Prostate gland (tissue), 2 donors: ENCODE measurements at regions not wholly inside any gene's neighbourhood (a gene's known extent, or its start where the extent isn't known, plus 50 kb on each side); places are given as distances from the start of the nearest gene placed in this dataset.

ENCODE experiments used
- DNase-seq: peaks from one replicate; pipeline ENCODE4 v3.0.0-alpha.2; 2019; ENCODE audit warnings: low spot score
- H3K27ac ChIP-seq, 2 donors: fragments of 200-600 bp; sonication (generic); 2 replicates each; pipeline ENCODE4 v1.5.1; 2017 to 2019
- H3K27me3 ChIP-seq: fragments of 200-600 bp; sonication (generic); replicated peaks from 2 replicates; pipeline ENCODE4 v1.5.1; 2019; ENCODE audit not compliant: insufficient read depth
- H3K36me3 ChIP-seq, 2 donors: fragments of 200-600 bp; sonication (generic); 1 replicate in 1 of 2; 2 replicates in 1 of 2; pipeline versions ENCODE4 v1.5.1 to v1.8.1; 2017 to 2019
- H3K4me1 ChIP-seq: fragments of 200-600 bp; sonication (generic); replicated peaks from 2 replicates; pipeline ENCODE4 v1.5.1; 2019
- H3K4me3 ChIP-seq, 2 donors: fragments of 200-600 bp; sonication (generic); 2 replicates each; pipeline ENCODE4 v1.5.1; 2017 to 2019
- H3K9me3 ChIP-seq: fragments of 200-600 bp; sonication (generic); 2 replicates; pipeline ENCODE4 v1.5.1; 2017
- POLR2A ChIP-seq: fragments of 450-650 bp; IDR thresholded peaks from one replicate; pipeline ENCODE4 v1.6.1; 2016; ENCODE audit warnings: antibody characterized with exemption, mild to moderate bottlenecking
- POLR2AphosphoS5 ChIP-seq: sonication (generic); formaldehyde crosslinking; IDR thresholded peaks from one replicate; pipeline ENCODE4 v1.6.1; 2017; ENCODE audit warnings: antibody characterized with exemption
- WGBS: methylation state at CpG from one replicate; pipeline ENCODE4 v1.1.5; 2018; 5-methylcytosine and 5-hydroxymethylcytosine counted together
- intact Hi-C: fragments of 100-400 bp; cut with DNase I; formaldehyde crosslinking; loops from one replicate; pipeline ENCODE4 v1.14.2; 2022
- TF ChIP-seq, protein P1 (sequence below), 4 experiments: fragments of 200-600 bp in 2 of 4; fragments of 450-650 bp in 2 of 4; sonication (generic) in 2 of 4; IDR thresholded peaks; 1 replicate in 3 of 4; 2 replicates in 1 of 4; pipeline ENCODE4 v1.5.1; 2016 to 2019; ENCODE audit warnings: antibody characterized with exemption in 4 of 4, mild to moderate bottlenecking in 2 of 4, moderate library complexity in 2 of 4

DNA sequence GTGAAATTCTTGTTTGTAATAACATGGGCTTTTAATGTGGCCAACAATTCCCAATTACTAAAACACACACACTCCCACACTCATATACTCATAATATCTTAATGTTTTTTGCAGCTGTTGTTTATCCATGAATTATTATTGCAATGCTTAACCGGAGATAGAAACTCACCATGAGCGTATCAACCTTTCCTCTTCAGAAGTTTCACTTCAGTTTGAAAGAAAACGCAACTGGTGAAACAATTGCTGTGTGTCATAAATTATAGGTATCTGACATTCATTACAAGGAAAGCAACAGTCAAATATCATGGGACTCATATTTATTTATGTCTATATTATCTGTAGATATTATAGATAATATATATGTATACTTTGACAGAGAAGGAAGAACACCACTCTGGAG, 104.1 kb downstream of the HDGFL1 start:
- no peak for DNase-seq
- Histone ChIP-seq H3K27ac (no peak overlapping the region), H3K4me3 (no peak overlapping the region), H3K9me3 (no peaks in the 10 kb centered on the region), H3K4me1 (no peaks in the 10 kb centered on the region), H3K27me3 (no peaks in the 10 kb centered on the region), H3K36me3 (no peaks in the 10 kb centered on the region)
- 89% methylated on average over 3 of the region's 3 CpGs for WGBS
- intact Hi-C loops, result no loop called here
- TF ChIP-seq POLR2AphosphoS5, result no peak
- TF ChIP-seq, protein P1, sequence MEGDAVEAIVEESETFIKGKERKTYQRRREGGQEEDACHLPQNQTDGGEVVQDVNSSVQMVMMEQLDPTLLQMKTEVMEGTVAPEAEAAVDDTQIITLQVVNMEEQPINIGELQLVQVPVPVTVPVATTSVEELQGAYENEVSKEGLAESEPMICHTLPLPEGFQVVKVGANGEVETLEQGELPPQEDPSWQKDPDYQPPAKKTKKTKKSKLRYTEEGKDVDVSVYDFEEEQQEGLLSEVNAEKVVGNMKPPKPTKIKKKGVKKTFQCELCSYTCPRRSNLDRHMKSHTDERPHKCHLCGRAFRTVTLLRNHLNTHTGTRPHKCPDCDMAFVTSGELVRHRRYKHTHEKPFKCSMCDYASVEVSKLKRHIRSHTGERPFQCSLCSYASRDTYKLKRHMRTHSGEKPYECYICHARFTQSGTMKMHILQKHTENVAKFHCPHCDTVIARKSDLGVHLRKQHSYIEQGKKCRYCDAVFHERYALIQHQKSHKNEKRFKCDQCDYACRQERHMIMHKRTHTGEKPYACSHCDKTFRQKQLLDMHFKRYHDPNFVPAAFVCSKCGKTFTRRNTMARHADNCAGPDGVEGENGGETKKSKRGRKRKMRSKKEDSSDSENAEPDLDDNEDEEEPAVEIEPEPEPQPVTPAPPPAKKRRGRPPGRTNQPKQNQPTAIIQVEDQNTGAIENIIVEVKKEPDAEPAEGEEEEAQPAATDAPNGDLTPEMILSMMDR (IDR thresholded peaks at IDR 0.05), result no peak
- TF ChIP-seq POLR2A, result no peak

DNA sequence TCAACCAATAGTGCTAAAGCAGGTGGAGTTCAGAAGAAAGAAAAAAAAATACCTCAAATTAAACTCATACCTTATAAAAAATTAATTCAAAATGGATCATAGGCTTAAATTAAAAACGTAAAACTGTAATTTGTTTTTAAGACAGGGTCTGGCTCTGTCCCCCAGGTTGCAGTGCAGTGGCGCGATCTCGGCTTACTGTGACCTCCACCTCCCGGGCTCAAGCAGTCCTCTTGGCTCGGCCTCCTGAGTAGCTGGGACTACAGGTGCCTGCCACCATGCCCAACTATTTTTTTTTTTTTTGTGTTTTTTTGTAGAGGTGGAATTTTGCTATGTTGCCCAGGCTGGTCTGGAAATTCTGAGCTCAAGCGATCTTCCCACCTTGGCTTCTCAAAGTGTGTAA, 111.6 kb downstream of the HDGFL1 start:
- H3K36me3 ChIP-seq, result no peaks in the 10 kb centered on the region
- DNase-seq, result no peak
- WGBS, result 95% methylated on average over 7 of the region's 7 CpGs
- intact Hi-C loops, result no loop called here
- H3K27me3 ChIP-seq, result no peaks in the 10 kb centered on the region
- no peak overlapping the region for H3K27ac ChIP-seq
- H3K9me3 ChIP-seq, result no peaks in the 10 kb centered on the region
- no peak for TF ChIP-seq POLR2AphosphoS5
- TF ChIP-seq, protein P1 (IDR thresholded peaks at IDR 0.05), result no peak
- no peak for TF ChIP-seq POLR2A
- no peak overlapping the region for H3K4me3 ChIP-seq
- H3K4me1 ChIP-seq, result no peaks in the 10 kb centered on the region

DNA sequence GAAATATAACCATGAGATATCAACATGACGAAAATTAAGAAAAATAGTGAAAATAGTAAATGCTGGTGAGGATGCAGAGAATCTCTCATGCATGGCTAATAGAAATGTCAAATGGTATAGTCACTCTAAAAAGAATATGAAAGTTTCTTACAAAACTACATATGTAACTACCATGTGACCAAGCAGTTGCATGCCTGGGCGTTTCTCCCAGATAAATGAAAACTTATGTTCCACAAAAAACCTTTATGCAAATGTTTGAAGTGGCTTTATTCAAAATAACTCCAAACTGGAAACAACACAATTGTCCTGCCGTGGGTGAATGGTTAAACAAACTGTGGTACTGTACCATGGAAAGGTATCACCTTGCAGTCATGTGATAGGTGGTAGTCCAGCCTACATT, 112.4 kb downstream of the HDGFL1 start:
- no peak overlapping the region for H3K4me3 ChIP-seq
- no peak for DNase-seq
- 85% methylated on average over 3 of the region's 3 CpGs for WGBS
- no peak overlapping the region for H3K27ac ChIP-seq
- TF ChIP-seq POLR2AphosphoS5, result no peak
- TF ChIP-seq POLR2A, result no peak
- TF ChIP-seq, protein P1 (IDR thresholded peaks at IDR 0.05), result no peak
- no peaks in the 10 kb centered on the region for H3K27me3 ChIP-seq
- H3K4me1 ChIP-seq, result no peaks in the 10 kb centered on the region
- intact Hi-C loops, result no loop called here
- H3K36me3 ChIP-seq, result no peaks in the 10 kb centered on the region
- H3K9me3 ChIP-seq, result no peaks in the 10 kb centered on the region

DNA sequence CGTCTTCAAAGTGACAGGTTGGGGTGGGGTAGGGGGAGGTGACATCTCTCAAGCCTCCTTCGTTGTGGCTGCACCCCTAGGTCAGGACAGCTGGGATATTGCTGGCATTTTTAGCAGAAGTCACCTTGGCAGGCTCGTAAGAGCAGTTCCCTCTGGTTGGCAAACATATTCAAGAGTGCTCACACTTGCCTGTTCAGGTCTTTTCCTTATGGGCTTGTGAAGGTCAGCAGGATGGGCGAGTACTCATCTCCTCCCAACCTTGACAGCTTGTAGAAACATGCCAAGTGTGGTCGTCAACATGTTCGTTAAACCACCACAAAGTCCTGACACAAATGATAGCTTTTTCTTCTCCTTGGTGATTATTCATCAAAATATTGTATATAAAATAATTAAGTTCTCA, 113.6 kb downstream of the HDGFL1 start:
- WGBS, result 24% methylated on average over 6 of the region's 6 CpGs
- no peaks in the 10 kb centered on the region for H3K9me3 ChIP-seq
- no peak overlapping the region for H3K27ac ChIP-seq
- no peak overlapping the region for H3K4me3 ChIP-seq
- no peaks in the 10 kb centered on the region for H3K4me1 ChIP-seq
- H3K36me3 ChIP-seq, result no peaks in the 10 kb centered on the region
- no peak for DNase-seq
- no peak for TF ChIP-seq POLR2AphosphoS5
- TF ChIP-seq, protein P1 (IDR thresholded peaks at IDR 0.05), result no peak
- no peak for TF ChIP-seq POLR2A
- intact Hi-C loops, result no loop called here
- H3K27me3 ChIP-seq, result no peaks in the 10 kb centered on the region

DNA sequence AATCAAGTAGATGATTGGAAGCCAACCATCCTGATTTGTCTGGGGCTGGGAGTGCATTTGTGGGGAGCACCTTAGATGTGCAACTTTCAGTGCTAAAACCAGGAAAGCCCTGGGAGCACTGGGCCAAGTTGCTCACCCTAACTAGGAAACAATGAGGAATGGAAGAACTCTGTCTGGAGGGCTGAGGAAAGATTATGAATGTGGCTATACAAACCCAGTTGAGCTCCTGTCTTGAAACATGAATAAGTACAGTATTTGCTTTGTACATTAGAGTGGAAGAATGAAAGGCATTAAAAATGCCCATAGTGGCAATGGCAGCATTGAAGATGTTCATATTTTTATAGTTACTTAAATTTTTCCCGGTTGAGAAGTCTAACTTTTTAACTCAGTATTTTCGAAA, 121.1 kb downstream of the HDGFL1 start:
- TF ChIP-seq, protein P1 (IDR thresholded peaks at IDR 0.05), result no peak
- intact Hi-C loops, result no loop called here
- 95% methylated on average over 2 of the region's 2 CpGs for whole genome bisulfite sequencing

More for the DNA sequence above, 121.1 kb downstream of the HDGFL1 start:
- Histone ChIP-seq H3K9me3 (no peaks in the 10 kb centered on the region), H3K4me3 (no peak overlapping the region), H3K36me3 (no peaks in the 10 kb centered on the region), H3K27me3 (no peaks in the 10 kb centered on the region), H3K4me1 (no peaks in the 10 kb centered on the region), H3K27ac (no peak overlapping the region)
- no peak for DNase-seq
